Testis (tissue), 2 donors: ENCODE measurements at regions not wholly inside any gene's neighbourhood (a gene's known extent, or its start where the extent isn't known, plus 50 kb on each side); places are given as distances from the start of the nearest gene placed in this dataset.

Experiments
- DNase-seq: peaks from one replicate; pipeline ENCODE4 v3.0.0-alpha.2; 2019
- H3K27ac ChIP-seq, 2 donors: fragments of 200-600 bp; sonication (generic); one replicate each; pipeline ENCODE4 v1.5.1; 2019
- H3K27me3 ChIP-seq: fragments of 200-600 bp; sonication (generic); one replicate; pipeline ENCODE4 v1.5.1; 2019
- H3K36me3 ChIP-seq: fragments of 200-600 bp; sonication (generic); one replicate; pipeline ENCODE4 v1.5.1; 2017; ENCODE audit warnings: low read depth; ENCODE audit errors: missing control alignments
- H3K4me1 ChIP-seq: fragments of 200-600 bp; sonication (generic); one replicate; pipeline ENCODE4 v1.5.1; 2019
- H3K4me3 ChIP-seq, 2 donors: fragments of 200-600 bp; sonication (generic); one replicate each; pipeline ENCODE4 v1.5.1; 2017 to 2019
- H3K9me3 ChIP-seq: fragments of 200-600 bp; sonication (generic); one replicate; pipeline ENCODE4 v1.5.1; 2017
- CTCF ChIP-seq, 3 experiments: fragments of 450-650 bp in 2 of 3; fragments of 200-600 bp in 1 of 3; sonication (generic) in 1 of 3; IDR thresholded peaks; one replicate each; pipeline ENCODE4 v1.5.1; 2016 to 2019; ENCODE audit warnings: antibody characterized with exemption in 3 of 3, mild to moderate bottlenecking in 2 of 3, moderate library complexity in 1 of 3
- POLR2A ChIP-seq: fragments of 450-650 bp; IDR thresholded peaks from one replicate; pipeline ENCODE4 v1.6.1; 2017; ENCODE audit warnings: antibody characterized with exemption, mild to moderate bottlenecking, moderate library complexity
- WGBS, 2 donors: methylation state at CpG; one replicate each; pipeline ENCODE4 v1.1.5; 2018; 5-methylcytosine and 5-hydroxymethylcytosine counted together
- intact Hi-C: fragments of 100-400 bp; cut with DNase I; formaldehyde crosslinking; loops from one replicate; pipeline ENCODE4 v1.15.1; 2023; ENCODE audit warnings: low total_unique reads

GRCh38 chr9:134538856-134539566 is 102.6 kb upstream of the COL5A1 start:
- Histone ChIP-seq H3K27ac (no peak overlapping the region), H3K9me3 (no peaks in the 10 kb centered on the region), H3K27me3 (no peaks in the 10 kb centered on the region), H3K4me1 (peaks cover 5% of the 10 kb centered on the region), H3K36me3 (no peaks in the 10 kb centered on the region), H3K4me3 (no peak overlapping the region)
- DNase-seq, result no peak
- intact Hi-C loops, result no loop called here
- 86 to 87% methylated on average over 21 of the region's 21 CpGs for WGBS, 2 donors
- no peak for TF ChIP-seq CTCF (IDR thresholded peaks at IDR 0.05)
- no peak for TF ChIP-seq POLR2A

- Histone ChIP-seq H3K27me3 (no peaks in the 10 kb centered on the region), H3K27ac (no peak overlapping the region), H3K4me3 (no peak overlapping the region), H3K9me3 (no peaks in the 10 kb centered on the region), H3K4me1 (peaks cover 5% of the 10 kb centered on the region), H3K36me3 (no peaks in the 10 kb centered on the region)
- no peak for DNase-seq
- intact Hi-C loops, result no loop called here
- 50 to 77% methylated on average over 7 to 11 of the region's 11 CpGs for WGBS, 2 donors
- TF ChIP-seq POLR2A (no peak), CTCF (IDR thresholded peaks at IDR 0.05) (no peak)
Observed at GRCh38 chr9:134539586-134540194, 101.9 kb upstream of the COL5A1 start.

GRCh38 chr9:134540276-134541096 is 101.1 kb upstream of the COL5A1 start:
- Histone ChIP-seq H3K4me1 (peaks cover 8% of the 10 kb centered on the region), H3K4me3 (no peak overlapping the region), H3K36me3 (no peaks in the 10 kb centered on the region), H3K27ac (no peak overlapping the region), H3K9me3 (no peaks in the 10 kb centered on the region), H3K27me3 (no peaks in the 10 kb centered on the region)
- intact Hi-C loops, result no loop called here
- WGBS, 2 donors, result 87 to 89% methylated on average over 15 to 18 of the region's 19 CpGs
- DNase-seq, result no peak
- TF ChIP-seq POLR2A (no peak), CTCF (IDR thresholded peaks at IDR 0.05) (no peak)

DNA sequence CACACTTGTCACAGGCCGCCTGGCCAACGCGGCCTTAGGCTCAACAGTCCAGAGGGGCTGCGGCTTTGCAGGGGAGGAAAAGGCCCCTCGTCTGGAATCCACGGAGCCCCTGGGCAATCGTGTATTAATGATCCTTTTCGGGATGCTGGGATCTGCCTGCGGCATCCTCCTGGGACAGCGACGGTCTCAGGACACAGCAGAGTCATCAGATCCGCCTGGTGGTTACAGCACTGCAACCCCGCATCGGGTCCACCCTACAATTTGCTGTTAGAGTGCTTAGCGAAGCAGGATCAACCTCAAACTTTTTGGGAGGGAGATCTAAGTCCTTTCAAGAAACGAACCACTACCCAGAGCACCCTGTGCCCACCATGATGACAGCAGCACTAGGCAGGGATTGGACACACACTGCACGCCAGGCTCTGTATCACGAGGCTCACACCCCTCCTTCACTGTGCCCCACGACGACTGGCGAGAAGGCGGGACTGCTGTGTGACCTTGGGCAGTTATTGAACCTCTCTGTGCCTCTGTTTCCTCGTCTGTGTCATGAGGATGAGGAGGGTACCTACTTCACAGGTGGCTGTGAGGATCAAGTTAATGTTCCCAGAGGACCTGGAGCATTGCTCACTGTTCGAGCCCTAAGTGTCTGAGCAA is 100.4 kb upstream of the COL5A1 start:
- peaks cover 11% of the 10 kb centered on the region for H3K4me1 ChIP-seq

More for the DNA sequence above, 100.4 kb upstream of the COL5A1 start:
- 93 to 95% methylated on average over 23 to 24 of the region's 24 CpGs for WGBS, 2 donors
- Histone ChIP-seq H3K36me3 (no peaks in the 10 kb centered on the region), H3K27ac (no peak overlapping the region), H3K4me3 (no peak overlapping the region), H3K9me3 (no peaks in the 10 kb centered on the region), H3K27me3 (no peaks in the 10 kb centered on the region)
- TF ChIP-seq CTCF (IDR thresholded peaks at IDR 0.05), result no peak
- no peak for TF ChIP-seq POLR2A
- intact Hi-C loops, result no loop called here
- DNase-seq, result no peak
